Subcutaneous abdominal adipose tissue (tissue), 5 donors: ENCODE measurements at regions not wholly inside any gene's neighbourhood (a gene's known extent, or its start where the extent isn't known, plus 50 kb on each side); places are given as distances from the start of the nearest gene placed in this dataset.

Experiments
- H3K27ac ChIP-seq: one replicate; pipeline ENCODE4 v1.7.0; 2013; ENCODE audit warnings: low read depth, mild to moderate bottlenecking, inconsistent platforms, low read length, moderate library complexity
- H3K27me3 ChIP-seq, 5 donors: one replicate each; pipeline ENCODE4 v1.7.0; 2013; ENCODE audit warnings: low read length in 5 of 5, inconsistent platforms in 1 of 5; ENCODE audit not compliant: control insufficient read depth in 5 of 5, insufficient read depth in 4 of 5
- H3K36me3 ChIP-seq, 5 donors: one replicate each; pipeline ENCODE4 v1.7.0; 2013; ENCODE audit warnings: low read length in 5 of 5; ENCODE audit not compliant: control insufficient read depth in 5 of 5, insufficient read depth in 5 of 5
- H3K4me1 ChIP-seq, 5 donors: one replicate each; pipeline ENCODE4 v1.7.0; 2013; ENCODE audit warnings: low read length in 5 of 5, mild to moderate bottlenecking in 3 of 5, moderate library complexity in 1 of 5; ENCODE audit not compliant: control insufficient read depth in 5 of 5, insufficient read depth in 5 of 5
- H3K4me3 ChIP-seq, 5 donors: one replicate each; pipeline ENCODE4 v1.7.0; 2013; ENCODE audit warnings: low read length in 5 of 5, low read depth in 1 of 5
- H3K9ac ChIP-seq, 5 donors: one replicate each; pipeline ENCODE4 v1.7.0; 2013; ENCODE audit warnings: low read length in 5 of 5, mild to moderate bottlenecking in 4 of 5, moderate library complexity in 3 of 5
- H3K9me3 ChIP-seq, 5 donors: one replicate each; pipeline ENCODE4 v1.7.0; 2013; ENCODE audit warnings: low read length in 5 of 5; ENCODE audit not compliant: control insufficient read depth in 5 of 5
- donor health status: healthy.
- donor health status: healthy.
- donor health status: healthy.
- donor health status: healthy.
- donor health status: healthy.

DNA sequence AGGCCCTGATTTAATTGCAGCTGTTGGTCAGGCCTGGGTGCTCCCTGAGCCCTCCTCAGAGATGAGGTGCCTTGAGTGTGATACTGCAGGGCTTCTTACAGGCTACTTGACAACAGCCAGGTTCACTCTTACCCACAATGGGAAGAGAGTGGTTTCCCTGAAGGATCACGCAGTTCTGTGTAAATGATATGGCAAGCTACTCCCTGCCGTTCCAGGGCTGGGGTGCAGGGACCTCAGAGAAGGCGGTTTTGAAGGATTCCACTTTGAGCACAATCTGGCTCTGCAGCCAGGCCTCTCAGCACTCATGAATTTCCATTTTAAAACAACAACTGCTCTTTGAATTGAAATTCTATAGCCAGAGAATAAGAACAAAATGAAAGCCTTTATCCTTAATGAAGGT lies 92.9 kb downstream of the SLC17A6 start:
- no peak overlapping the region for H3K27ac ChIP-seq
- no peak overlapping the region for H3K9ac ChIP-seq
- peaks cover 0 to 12% (median 7%) of the 10 kb centered on the region in 5 donors for H3K27me3 ChIP-seq
- no peaks in the 10 kb centered on the region for H3K9me3 ChIP-seq
- peaks cover 0 to 14% (median 10%) of the 10 kb centered on the region in 5 donors for H3K4me1 ChIP-seq
- no peak overlapping the region for H3K4me3 ChIP-seq
- H3K36me3 ChIP-seq, result no peaks in the 10 kb centered on the region

- Histone ChIP-seq H3K27ac (no peak overlapping the region), H3K9me3 (no peaks in the 10 kb centered on the region), H3K4me1 (peaks cover 0 to 14% (median 10%) of the 10 kb centered on the region in 5 donors), H3K9ac (no peak overlapping the region), H3K27me3 (peaks cover 0 to 12% (median 7%) of the 10 kb centered on the region in 5 donors), H3K36me3 (no peaks in the 10 kb centered on the region), H3K4me3 (no peak overlapping the region)
These were observed 92.5 kb downstream of the SLC17A6 start for GRCh38 chr11:22430639-22431038.

- H3K27me3 ChIP-seq, result peaks cover 0 to 12% (median 7%) of the 10 kb centered on the region in 5 donors
- H3K9ac ChIP-seq, result no peak overlapping the region
- no peak overlapping the region for H3K27ac ChIP-seq
- H3K36me3 ChIP-seq, result no peaks in the 10 kb centered on the region
- no peaks in the 10 kb centered on the region for H3K9me3 ChIP-seq
- H3K4me1 ChIP-seq, result peaks cover 0 to 14% (median 10%) of the 10 kb centered on the region in 5 donors
- no peak overlapping the region for H3K4me3 ChIP-seq
These were observed 92.0 kb downstream of the SLC17A6 start for GRCh38 chr11:22430141-22430541.
